Renal cortical epithelial cell (primary cell): ENCODE measurements at regions not wholly inside any gene's neighbourhood (a gene's known extent, or its start where the extent isn't known, plus 50 kb on each side); places are given as distances from the start of the nearest gene placed in this dataset.

Source experiments
- DNase-seq: peaks from one replicate; pipeline ENCODE4 v3.0.0-alpha.2; 2011; ENCODE audit warnings: low read depth

GRCh38 chr2:105621038-105621437, 123.7 kb upstream of the NCK2 start:
- no peak for DNase-seq

- DNase-seq, result no peak
Measured at GRCh38 chr2:105618351-105618659, 126.4 kb upstream of the NCK2 start.

- DNase-seq, result peak; percentile 49
Measured at GRCh38 chr2:105617631-105618350, 126.9 kb upstream of the NCK2 start.

- no peak for DNase-seq
Measured at GRCh38 chr2:105615305-105615704, 129.4 kb upstream of the NCK2 start.

- no peak for DNase-seq
Measured at GRCh38 chr2:105611811-105612424, 132.8 kb upstream of the NCK2 start.

- DNase-seq, result no peak
Measured at GRCh38 chr2:105611333-105611637, 133.4 kb upstream of the NCK2 start.

- DNase-seq, result no peak
Measured at GRCh38 chr2:105610576-105611332, 134.0 kb upstream of the NCK2 start.

GRCh38 chr2:105609746-105610402, 134.8 kb upstream of the NCK2 start:
- DNase-seq, result no peak

- no peak for DNase-seq
Measured at GRCh38 chr2:105607920-105608504, 136.7 kb upstream of the NCK2 start.

GRCh38 chr2:105606081-105606480, 138.6 kb upstream of the NCK2 start:
- DNase-seq, result no peak

GRCh38 chr2:105604938-105605337, 139.8 kb upstream of the NCK2 start:
- DNase-seq, result no peak

GRCh38 chr2:105600949-105601794, 143.5 kb upstream of the NCK2 start:
- no peak for DNase-seq

- DNase-seq, result no peak
Measured at GRCh38 chr2:105600602-105600948, 144.1 kb upstream of the NCK2 start.

- no peak for DNase-seq
Measured at GRCh38 chr2:105600037-105600442, 144.7 kb upstream of the NCK2 start.

GRCh38 chr2:105598829-105599698, 145.6 kb upstream of the NCK2 start:
- no peak for DNase-seq

- no peak for DNase-seq
Measured at GRCh38 chr2:105597806-105598803, 146.6 kb upstream of the NCK2 start.

GRCh38 chr2:105597011-105597805, 147.5 kb upstream of the NCK2 start:
- no peak for DNase-seq

GRCh38 chr2:105596411-105596921, 148.2 kb upstream of the NCK2 start:
- no peak for DNase-seq
